GM21717 (cell line): ENCODE measurements at regions not wholly inside any gene's neighbourhood (a gene's known extent, or its start where the extent isn't known, plus 50 kb on each side); places are given as distances from the start of the nearest gene placed in this dataset.

Source experiments
- ATAC-seq: cut with Tn5 transposase; IDR thresholded peaks from one replicate; pipeline ENCODE4 v1.9.1; 2021; ENCODE audit warnings: mild to moderate bottlenecking, moderate library complexity; ENCODE audit not compliant: unreplicated experiment

- ATAC-seq: no peak
Observed at GRCh38 chr16:86389566-86390328, 120.6 kb upstream of the FOXF1 start.

GRCh38 chr16:86390335-86390734 lies 120.0 kb upstream of the FOXF1 start:
- ATAC-seq: no peak

DNA sequence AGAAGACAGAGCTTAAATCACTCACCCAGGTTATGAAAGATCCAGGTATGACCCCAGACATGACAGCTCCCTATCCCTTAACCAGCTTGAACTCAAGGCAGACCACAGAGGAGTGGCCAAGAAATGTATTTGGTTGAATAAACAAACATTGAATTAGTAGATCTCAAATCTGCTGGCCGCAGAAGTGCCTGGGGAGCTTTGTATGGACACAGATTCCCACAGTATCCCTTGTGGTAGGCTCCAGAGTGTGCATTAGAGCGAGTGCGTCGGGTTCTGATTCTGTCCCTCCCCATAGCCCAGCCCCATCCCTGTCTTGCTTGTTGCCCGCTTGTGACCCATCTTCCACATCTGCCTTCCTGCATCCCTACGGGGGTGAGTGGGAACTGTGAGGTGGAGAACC lies 118.8 kb upstream of the FOXF1 start:
- no peak for ATAC-seq

GRCh38 chr16:86391984-86392383 lies 118.3 kb upstream of the FOXF1 start:
- no peak for ATAC-seq

- ATAC-seq: no peak
Observed at GRCh38 chr16:86392436-86393152, 117.7 kb upstream of the FOXF1 start.

DNA sequence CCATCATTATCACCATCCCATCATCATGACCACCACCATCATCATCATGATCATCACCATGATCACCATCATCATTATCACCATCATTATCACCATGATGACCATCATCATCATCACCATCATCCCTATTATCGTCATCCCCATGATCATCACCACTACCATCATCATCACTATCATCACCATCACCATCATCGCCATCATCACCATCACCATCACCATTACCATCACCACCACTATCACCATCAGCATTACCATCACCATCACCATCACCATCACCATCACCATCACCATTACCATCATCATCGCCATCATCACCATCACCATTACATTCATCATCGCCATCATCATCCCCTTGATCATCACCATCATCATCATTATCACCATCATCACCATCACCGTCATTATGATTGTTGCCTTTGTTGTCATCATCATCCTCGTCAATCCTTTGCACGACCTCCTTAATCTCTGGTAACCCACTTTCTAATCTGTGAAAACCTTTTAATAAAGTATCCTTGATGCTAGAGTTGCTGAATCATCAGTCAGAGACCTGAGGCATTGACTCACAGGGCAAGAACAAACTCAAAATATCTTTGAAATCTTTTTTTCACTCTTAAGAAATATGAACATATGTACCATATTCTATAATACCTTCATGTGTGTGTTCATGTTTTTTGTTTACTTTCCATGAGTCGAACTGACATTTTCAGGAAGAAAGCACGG lies 116.3 kb upstream of the FOXF1 start:
- ATAC-seq: no peak

DNA sequence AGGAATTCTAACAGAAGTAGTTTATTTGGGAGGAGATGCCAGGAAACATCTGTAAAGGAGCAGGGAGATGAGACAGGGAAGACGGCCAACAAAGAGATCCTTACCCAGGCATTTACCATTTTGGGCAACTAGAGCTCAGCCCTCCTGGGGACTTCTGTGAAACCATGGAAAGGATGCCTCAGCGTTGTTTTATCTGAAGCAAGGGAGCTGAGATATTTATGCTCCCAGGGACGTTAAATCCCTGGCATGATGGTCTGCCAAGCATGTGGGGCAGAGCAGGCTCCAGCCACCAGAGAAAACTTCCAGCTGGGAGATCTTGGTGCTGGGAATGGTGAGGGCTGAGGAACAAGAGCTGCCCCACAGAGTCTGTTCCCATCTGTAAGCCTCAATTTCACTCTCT lies 114.8 kb upstream of the FOXF1 start:
- no peak for ATAC-seq

- ATAC-seq: no peak
Observed at GRCh38 chr16:86396422-86396821, 113.9 kb upstream of the FOXF1 start.

DNA sequence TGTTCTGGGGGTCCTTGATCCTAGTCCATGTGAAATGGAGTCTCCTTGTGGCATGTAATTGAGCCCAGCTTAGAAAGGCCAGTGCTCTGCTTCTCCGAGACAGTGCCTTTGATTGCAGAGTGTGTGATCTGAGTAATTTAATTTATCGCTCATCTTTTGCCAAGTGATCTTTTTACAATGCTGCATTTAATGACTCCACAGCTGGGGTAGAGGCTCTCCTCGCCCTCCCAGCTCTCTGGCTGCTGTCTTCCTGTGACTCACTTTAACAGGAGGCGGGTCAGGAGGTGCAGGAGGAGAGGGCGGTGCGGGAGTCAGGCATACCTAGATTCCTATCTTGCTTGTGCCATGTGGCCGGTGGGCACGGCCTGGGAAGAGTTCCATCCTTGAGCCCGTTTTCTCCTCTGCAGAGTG lies 113.4 kb upstream of the FOXF1 start:
- no peak for ATAC-seq

GRCh38 chr16:86398201-86398600 lies 112.1 kb upstream of the FOXF1 start:
- ATAC-seq: no peak

DNA sequence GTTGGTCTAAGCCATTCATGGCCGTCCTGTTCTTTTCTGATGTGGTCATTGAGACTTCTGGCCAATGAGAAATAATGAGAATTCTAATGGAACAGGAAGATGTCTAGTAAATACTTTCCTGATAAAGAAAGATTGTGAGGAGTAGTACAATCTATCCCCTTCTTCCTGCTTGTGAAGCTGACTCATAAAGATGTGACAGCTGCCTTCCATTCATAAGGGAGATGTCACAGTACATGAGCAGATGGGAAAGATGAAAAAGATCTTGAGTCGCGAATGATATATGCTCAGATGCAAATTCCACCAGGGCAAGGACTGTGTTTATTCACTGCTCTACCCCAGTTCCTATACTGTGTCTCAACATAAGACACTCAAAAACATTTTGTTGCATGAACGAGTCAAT lies 111.7 kb upstream of the FOXF1 start:
- no peak for ATAC-seq

GRCh38 chr16:86401126-86401525 lies 109.2 kb upstream of the FOXF1 start:
- ATAC-seq: no peak

DNA sequence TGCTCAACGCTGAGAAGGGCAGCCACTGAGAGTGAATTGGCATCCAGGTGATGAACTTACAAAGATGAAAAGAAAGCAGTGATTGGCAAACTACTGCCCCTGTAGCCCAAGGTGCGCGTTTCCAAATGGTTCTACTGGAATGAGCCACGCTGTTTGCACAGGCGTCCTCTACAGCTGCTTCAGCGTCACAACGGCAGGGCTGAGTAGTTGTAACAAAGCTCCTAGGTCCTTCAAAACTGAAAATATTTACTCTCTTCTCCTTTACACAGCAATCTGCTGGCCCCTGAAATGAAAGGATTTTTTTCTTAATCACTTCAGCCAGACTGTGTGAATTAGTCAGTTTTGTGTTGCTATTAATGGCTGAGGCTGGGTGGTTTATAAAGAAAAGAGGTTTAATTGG lies 107.2 kb upstream of the FOXF1 start:
- ATAC-seq: no peak

DNA sequence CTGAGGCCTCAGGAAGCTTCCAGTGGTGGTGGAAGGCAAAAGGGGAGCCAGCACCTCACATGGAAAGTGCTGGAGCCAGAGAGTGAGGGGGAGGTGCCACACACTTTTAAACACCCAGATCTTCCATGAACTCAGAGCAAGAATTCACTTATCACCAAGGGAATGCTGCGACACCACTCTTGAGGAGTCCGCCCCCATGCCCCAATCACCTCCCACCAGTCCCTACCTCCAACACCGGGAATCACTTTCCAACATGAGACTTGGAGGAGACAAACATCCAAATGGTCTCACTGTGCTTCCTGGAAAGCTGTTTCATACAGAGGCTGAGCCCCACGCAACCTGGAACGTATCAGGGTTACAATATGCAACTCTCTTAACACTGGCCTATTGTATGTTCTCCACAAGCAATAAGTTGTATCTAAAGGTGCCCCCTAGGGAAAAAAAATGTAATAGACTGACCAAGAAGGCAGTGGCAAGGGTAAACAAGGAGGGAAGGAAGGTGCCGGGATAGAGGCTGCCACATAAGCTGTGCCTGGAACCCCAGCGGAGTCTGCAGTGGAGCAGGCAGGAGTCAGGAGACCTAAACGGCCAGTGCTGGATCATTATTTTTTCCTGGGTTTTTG lies 106.7 kb upstream of the FOXF1 start:
- ATAC-seq: no peak

- ATAC-seq: no peak
Observed at GRCh38 chr16:86404678-86405077, 105.6 kb upstream of the FOXF1 start.

DNA sequence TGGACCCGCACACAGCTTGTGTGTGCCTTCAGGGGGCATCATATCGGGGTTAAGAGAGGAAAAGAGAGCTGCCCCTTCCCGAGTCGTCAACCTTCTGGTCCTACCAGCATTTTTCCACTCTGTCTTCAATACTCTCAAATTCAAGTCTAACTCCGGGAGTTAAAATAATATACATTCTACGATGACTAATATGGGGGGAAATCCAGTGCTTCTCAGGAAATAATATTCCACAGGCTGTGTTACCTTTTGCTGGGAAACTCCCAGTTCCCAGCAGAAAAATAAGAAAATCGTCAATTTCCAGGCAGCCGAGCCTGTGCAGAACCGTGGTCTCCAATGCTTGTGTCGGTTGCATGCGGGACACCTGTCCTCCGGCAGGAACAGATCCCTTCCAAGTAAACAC lies 105.0 kb upstream of the FOXF1 start:
- ATAC-seq: no peak

GRCh38 chr16:86406056-86406455 lies 104.3 kb upstream of the FOXF1 start:
- ATAC-seq: no peak

DNA sequence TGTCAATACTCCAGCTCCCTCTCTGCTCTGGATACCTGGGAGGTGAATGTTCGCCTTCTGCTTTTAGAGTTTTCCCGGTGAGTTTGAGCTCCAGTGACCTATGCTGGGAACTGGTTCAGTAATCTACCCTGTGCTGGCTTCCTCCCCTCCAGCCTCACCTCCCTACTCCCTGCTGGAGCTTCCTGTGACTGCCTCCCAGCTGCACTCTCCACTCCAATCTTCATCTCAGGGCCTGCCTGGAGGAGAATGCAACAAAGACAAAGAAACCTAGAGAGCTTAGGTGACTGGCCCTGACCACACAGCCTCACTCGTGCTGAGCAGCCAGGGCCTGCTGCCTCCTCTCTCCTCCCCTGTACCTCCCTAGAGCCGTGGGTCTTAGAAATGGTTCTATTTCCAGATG lies 101.6 kb upstream of the FOXF1 start:
- ATAC-seq: no peak

- ATAC-seq: no peak
Observed at GRCh38 chr16:86410081-86410480, 100.2 kb upstream of the FOXF1 start.

- ATAC-seq: no peak
Observed at GRCh38 chr16:86410529-86410928, 99.8 kb upstream of the FOXF1 start.

DNA sequence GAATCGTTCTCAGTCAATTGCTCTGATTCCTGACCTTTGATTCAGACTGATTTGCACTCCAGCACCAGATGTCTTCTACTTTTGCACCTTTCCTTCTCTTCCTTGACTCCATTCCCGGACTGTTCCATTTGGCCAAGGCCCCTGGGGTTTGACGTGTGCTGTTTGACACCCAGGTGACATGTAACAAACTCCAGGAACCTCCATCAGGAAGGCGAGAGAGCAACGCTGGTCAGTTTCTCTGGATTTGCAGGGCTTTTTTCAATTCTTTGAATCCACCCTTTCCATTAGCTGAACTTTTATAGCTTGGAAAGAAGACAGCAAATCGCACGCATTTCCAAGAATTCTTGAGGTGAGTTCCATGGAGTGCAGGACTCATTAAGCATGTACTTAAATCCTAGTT lies 98.4 kb upstream of the FOXF1 start:
- ATAC-seq: no peak
